ENCODE measurements at regions not wholly inside any gene's neighbourhood (a gene's known extent, or its start where the extent isn't known, plus 50 kb on each side); places are given as distances from the start of the nearest gene placed in this dataset.

DNA sequence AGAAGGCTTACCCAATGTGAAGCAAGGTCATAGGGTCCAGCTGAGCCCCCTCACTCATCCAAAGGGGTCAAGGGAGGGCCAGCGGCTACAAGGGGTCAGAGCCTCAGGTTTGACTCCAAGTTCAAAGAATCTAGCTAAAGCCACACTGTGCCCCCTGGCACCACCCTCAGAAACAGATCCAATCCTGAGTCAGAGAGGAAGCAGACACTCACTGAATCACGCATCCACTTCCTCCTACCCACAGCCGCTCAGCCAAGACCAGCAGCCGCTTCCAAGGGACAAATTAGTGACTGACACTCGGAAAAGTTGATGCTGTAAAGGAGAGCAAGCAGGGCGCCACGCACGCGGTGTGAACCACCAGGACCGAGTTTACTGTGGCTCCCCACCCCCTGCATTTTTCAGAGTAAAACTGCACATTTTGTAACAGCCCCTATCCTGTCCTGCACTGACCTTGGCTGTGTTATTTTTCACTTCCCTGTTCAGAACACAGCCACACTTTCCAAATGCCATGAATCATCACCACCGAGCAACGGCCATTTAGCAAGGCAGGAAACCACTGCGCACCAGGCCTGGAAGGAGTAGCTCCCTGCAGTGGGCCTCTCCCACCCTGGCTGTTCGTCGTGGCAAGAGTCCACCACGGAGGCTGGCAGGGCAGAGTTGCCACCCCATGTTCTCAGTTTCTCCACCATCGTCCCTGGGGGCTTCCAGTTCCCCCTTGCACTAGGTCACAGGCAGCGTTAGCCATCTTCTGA, 147.8 kb downstream of the TOMM20 start (continued):
- TF ChIP-seq, protein P1, sequence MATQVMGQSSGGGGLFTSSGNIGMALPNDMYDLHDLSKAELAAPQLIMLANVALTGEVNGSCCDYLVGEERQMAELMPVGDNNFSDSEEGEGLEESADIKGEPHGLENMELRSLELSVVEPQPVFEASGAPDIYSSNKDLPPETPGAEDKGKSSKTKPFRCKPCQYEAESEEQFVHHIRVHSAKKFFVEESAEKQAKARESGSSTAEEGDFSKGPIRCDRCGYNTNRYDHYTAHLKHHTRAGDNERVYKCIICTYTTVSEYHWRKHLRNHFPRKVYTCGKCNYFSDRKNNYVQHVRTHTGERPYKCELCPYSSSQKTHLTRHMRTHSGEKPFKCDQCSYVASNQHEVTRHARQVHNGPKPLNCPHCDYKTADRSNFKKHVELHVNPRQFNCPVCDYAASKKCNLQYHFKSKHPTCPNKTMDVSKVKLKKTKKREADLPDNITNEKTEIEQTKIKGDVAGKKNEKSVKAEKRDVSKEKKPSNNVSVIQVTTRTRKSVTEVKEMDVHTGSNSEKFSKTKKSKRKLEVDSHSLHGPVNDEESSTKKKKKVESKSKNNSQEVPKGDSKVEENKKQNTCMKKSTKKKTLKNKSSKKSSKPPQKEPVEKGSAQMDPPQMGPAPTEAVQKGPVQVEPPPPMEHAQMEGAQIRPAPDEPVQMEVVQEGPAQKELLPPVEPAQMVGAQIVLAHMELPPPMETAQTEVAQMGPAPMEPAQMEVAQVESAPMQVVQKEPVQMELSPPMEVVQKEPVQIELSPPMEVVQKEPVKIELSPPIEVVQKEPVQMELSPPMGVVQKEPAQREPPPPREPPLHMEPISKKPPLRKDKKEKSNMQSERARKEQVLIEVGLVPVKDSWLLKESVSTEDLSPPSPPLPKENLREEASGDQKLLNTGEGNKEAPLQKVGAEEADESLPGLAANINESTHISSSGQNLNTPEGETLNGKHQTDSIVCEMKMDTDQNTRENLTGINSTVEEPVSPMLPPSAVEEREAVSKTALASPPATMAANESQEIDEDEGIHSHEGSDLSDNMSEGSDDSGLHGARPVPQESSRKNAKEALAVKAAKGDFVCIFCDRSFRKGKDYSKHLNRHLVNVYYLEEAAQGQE (IDR thresholded peaks at IDR 0.05; ENCODE audit: borderline replicate concordance) = no peak; the same call in 1 of the 2 replicates
- TF ChIP-seq, protein P1 (CRISPR knock-in tag; IDR thresholded peaks at IDR 0.05; ENCODE audit: low read depth) = peak; percentile 29; the same call in 1 of the 2 replicates
- TF ChIP-seq HDAC6 (IDR thresholded peaks at IDR 0.05; ENCODE audit: low read depth, low read length) (no peak), ZNF23 (CRISPR knock-in tag; IDR thresholded peaks at IDR 0.05) (peak; percentile 24; the same call in 1 of the 2 replicates), GATAD2B (IDR thresholded peaks at IDR 0.05; ENCODE audit: borderline replicate concordance) (no peak), TFAM (CRISPR knock-in tag; conservative IDR thresholded peaks at IDR 0.05) (no peak), XRCC4 (IDR thresholded peaks at IDR 0.05; ENCODE audit: extremely low read depth, insufficient read depth, insufficient read length) (no peak), POLR3A (IDR thresholded peaks at IDR 0.05; ENCODE audit: borderline replicate concordance, extremely low read depth, insufficient read depth, insufficient read length) (no peak), MCM3 (IDR thresholded peaks at IDR 0.05) (no peak), KAT2B (IDR thresholded peaks at IDR 0.05; ENCODE audit: low read depth, low read length) (no peak), ZNF311 (CRISPR knock-in tag; IDR thresholded peaks at IDR 0.05) (peak; percentile 84), SMAD2 (IDR thresholded peaks at IDR 0.05; ENCODE audit: low read depth, low read length) (no peak), FOXP1 (CRISPR knock-in tag; IDR thresholded peaks at IDR 0.05) (no peak), ZNF668 (CRISPR knock-in tag; IDR thresholded peaks at IDR 0.05) (0 out of 2 replicates have a peak, but pooled peaks have one; percentile 56), SMAD1 (IDR thresholded peaks at IDR 0.05; ENCODE audit: low read depth, low read length, partially characterized antibody) (no peak)
- TF ChIP-seq, protein P2, sequence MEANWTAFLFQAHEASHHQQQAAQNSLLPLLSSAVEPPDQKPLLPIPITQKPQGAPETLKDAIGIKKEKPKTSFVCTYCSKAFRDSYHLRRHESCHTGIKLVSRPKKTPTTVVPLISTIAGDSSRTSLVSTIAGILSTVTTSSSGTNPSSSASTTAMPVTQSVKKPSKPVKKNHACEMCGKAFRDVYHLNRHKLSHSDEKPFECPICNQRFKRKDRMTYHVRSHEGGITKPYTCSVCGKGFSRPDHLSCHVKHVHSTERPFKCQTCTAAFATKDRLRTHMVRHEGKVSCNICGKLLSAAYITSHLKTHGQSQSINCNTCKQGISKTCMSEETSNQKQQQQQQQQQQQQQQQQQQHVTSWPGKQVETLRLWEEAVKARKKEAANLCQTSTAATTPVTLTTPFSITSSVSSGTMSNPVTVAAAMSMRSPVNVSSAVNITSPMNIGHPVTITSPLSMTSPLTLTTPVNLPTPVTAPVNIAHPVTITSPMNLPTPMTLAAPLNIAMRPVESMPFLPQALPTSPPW (CRISPR knock-in tag; IDR thresholded peaks at IDR 0.05) = peak; percentile 42
- TF ChIP-seq, protein P3, sequence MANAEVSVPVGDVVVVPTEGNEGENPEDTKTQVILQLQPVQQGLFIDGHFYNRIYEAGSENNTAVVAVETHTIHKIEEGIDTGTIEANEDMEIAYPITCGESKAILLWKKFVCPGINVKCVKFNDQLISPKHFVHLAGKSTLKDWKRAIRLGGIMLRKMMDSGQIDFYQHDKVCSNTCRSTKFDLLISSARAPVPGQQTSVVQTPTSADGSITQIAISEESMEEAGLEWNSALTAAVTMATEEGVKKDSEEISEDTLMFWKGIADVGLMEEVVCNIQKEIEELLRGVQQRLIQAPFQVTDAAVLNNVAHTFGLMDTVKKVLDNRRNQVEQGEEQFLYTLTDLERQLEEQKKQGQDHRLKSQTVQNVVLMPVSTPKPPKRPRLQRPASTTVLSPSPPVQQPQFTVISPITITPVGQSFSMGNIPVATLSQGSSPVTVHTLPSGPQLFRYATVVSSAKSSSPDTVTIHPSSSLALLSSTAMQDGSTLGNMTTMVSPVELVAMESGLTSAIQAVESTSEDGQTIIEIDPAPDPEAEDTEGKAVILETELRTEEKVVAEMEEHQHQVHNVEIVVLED (CRISPR knock-in tag; IDR thresholded peaks at IDR 0.05) = no peak
- TF ChIP-seq, protein P4, sequence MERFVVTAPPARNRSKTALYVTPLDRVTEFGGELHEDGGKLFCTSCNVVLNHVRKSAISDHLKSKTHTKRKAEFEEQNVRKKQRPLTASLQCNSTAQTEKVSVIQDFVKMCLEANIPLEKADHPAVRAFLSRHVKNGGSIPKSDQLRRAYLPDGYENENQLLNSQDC (CRISPR knock-in tag; IDR thresholded peaks at IDR 0.05) = no peak

All from K562 (cell line).